SK-N-MC (cell line): ENCODE measurements at regions not wholly inside any gene's neighbourhood (a gene's known extent, or its start where the extent isn't known, plus 50 kb on each side); places are given as distances from the start of the nearest gene placed in this dataset.

Source experiments
- EZH2 ChIP-seq: fragments of 200-600 bp; sonication (generic); IDR thresholded peaks from one replicate; pipeline ENCODE4 v1.6.1; 2017; ENCODE audit warnings: antibody characterized with exemption
- FOXP2 ChIP-seq: optimal IDR thresholded peaks from 2 replicates; pipeline ENCODE3; 2011; ENCODE audit warnings: mild to moderate bottlenecking, moderate library complexity; ENCODE audit not compliant: insufficient read depth; ENCODE audit errors: extremely low read length, control extremely low read depth
- POLR2AphosphoS5 ChIP-seq: IDR thresholded peaks from 2 replicates; pipeline ENCODE4 v1.6.1; 2012; ENCODE audit warnings: mild to moderate bottlenecking, low read depth, low read length, borderline replicate concordance

GRCh38 chr6:169990095-169991030, 238.9 kb downstream of the ERMARD start:
- no peak for TF ChIP-seq POLR2AphosphoS5
- no peak for TF ChIP-seq EZH2
- TF ChIP-seq FOXP2 = no peak
